ENCODE measurements at regions not wholly inside any gene's neighbourhood (a gene's known extent, or its start where the extent isn't known, plus 50 kb on each side); places are given as distances from the start of the nearest gene placed in this dataset.
"Not testable (repeated sequence)": the region's sequence is repeated elsewhere in the genome, so short reads cannot be mapped to it uniquely, and the experiment has no call there.

DNA sequence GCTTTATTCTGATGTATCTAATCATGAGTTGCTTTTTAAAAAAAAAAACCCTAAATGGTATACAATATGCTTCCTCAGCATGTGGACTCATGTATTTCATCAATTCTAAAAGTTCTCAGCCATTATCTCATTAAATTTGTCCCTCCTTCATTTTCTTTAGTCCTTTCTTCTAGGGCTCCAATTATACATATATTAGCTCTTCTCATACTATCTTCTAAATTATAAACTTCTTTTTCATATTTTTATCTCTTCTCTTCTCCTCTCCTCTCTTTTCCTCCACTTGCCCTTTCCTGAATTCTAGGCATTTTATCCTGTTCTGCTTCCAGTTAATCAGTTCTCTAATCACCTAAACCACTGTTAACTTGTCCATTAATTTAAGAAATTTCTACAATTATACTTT, 55.0 kb upstream of the IL33 start:
- no peak for DNase-seq

DNA sequence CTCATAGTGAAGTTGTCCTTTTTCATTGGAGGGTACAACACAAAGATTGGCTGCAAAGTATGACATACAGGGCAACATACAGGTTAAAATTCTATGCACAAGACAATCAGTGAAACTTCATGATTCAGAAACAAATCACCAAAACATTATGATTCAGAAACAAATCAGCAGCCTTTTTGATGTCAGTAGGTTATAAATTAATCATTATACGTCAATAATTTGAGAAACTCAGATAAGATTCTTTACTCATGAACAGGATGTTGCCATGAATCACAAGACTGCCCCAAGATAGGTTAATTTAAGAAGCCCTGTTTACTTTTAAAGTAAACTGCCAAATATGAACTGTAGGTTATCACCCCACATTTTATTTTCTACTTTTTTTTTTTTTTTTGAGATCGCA, 62.2 kb upstream of the IL33 start:
- DNase-seq = no peak

DNA sequence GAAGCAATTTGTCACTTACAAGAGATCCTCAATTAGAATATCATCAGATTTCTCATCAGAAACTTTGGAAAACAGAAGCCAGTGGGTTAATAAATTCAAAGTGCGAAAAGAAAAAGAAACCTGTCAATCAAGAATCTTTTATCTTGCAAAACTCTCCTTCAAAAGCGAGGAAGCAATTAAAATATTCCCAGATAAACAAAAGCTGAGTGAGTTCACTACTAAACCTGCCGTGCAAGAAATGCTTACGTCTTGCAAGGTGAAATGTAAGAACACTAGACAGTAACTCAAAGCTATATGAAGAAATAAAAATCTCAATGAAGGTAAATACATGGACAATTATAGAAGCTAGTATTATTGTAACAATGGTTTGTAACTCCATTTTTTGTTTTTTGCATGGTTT, 62.8 kb upstream of the IL33 start:
- DNase-seq = no peak

DNA sequence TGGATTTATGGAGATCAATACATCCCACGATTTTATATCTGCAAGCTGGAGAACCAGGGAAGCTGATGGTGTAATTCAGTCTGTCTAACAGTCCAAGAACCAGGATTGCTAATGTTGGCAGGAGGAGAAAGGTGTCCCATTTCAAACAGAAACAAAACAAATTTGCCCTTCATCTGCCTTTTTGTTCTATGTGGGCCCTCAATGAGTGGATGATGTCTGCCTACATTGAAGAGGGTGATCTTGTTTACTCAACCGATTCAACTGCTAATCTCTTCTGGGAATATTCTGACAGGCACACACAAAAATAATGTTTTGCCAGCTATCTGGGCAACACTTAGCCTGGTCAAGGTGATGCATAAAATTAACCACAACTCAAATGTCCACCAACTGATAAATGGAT, 65.1 kb upstream of the IL33 start:
- no peak for DNase-seq

DNA sequence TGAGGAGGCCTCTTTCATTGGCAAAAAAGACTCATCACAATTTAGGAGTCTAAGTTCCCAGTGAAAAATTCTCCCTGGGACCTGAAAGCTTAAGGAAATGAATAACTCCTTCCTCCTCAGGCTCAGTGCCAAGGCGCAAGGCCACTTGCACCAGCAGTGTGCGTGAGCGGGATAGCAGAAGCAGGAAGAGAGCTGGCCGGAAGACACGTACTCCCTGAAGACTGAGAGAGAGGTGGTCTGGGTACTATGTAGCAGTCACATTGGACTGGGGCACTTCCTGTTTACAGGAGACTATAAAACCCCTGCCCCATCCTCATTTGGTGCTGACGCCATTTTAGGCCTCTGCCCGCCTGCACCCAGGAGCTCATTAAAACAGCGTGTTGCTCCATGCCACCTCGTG, 66.3 kb upstream of the IL33 start:
- no peak for DNase-seq

DNA sequence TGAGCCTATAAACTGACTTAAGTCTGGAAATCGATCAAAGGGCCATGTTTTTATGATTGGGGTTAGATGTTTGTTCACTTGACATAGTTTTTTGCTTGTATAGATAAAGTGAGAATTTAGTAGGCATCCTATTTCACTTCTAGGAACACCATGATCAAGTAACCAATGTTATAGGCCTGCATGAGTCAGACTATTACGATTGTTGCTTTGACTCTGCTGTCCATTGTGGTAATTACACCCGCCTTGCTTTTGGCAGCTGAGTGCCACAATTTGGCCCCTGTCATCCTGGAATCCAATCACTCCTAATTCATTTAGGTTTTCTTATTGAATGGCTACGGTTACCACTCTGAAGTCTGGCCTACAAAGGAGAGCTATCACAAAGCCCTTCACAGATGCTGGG, 67.8 kb upstream of the IL33 start:
- no peak for DNase-seq

DNA sequence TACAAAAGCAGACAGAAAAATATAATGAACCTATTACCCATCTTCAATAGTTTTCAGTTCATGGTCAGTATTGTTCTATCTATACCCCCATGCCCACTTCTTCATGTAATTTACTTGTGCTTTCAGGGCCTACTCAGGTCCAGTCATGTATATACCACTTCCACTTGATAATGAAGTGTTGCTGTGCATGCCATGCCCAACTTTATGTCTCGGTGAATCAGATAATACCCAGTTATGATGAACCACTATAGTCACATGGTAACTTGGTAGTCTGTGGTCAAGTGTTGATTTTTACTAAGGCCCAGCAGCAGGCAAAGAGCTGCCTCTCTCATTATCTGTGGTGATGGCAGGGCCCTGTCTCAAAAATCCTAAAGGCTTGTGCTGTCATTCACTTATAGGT, 70.7 kb upstream of the IL33 start:
- no peak for DNase-seq

DNA sequence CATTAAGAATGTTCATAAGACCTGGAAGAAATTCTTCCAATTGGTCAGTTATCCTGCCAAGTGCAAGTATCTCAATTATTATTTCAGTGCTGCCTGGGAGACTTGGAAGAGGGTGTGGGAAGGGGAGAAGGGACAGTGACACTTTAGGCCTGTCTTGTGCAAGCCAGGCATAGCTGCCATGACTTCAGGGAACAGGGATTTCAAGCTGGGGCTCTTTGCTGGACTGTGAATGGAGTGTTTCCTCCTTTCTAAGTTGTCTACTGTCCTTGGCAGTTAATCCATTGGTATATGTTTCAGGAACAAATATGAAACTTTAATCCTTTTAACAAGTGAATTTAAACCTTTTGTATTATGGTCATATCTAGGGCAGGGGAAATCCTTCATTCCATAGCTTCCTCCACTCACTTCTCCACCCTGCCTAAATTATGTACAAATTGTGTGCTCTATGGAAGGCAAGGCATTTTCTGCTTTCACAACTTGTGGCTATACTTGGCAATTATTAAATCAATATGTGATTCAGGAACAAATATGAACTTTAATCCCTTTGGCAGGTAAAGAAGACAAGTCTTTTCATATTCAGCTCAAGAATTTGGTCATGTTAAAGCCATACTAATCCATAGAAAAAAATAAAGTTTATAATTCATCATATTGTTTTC, 72.7 kb upstream of the IL33 start:
- no peak for DNase-seq

DNA sequence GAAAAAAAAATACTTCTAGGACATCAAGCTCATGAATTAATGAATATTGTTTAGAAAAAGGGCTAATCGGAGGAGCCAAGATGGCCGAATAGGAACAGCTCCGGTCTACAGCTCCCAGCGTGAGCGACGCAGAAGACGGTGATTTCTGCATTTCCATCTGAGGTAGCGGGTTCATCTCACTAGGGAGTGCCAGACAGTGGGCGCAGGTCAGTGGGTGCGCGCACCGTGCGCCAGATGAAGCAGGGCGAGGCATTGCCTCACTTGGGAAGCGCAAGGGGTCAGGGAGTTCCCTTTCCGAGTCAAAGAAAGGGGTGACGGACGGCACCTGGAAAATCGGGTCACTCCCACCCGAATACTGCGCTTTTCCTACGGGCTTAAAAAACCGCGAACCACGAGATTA, 79.8 kb upstream of the IL33 start:
- not testable (repeated sequence) for DNase-seq

DNA sequence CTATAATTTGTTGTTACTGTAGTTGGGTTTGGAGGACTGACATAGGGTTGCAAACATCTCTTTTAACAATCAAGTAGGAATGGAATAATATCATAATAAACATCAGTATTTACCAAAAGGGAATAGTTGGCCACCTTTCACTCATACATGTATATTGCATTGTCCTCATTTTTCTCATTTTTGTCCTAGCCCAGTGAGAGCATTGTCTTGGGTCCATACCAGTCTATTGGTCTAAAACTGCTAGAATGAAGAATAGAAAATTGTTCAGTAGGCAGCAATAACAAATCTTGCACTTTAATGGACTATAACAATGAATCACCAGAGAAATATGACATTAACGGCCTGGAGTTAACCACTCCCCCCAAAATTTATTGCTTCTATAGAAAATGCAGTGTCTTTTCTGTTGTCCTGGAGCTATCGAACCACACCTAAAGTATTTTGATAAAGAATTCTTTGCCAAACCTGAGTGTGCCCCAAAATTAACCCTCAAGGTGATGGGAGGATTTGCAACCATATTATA, 80.9 kb upstream of the IL33 start:
- DNase-seq = no peak

DNA sequence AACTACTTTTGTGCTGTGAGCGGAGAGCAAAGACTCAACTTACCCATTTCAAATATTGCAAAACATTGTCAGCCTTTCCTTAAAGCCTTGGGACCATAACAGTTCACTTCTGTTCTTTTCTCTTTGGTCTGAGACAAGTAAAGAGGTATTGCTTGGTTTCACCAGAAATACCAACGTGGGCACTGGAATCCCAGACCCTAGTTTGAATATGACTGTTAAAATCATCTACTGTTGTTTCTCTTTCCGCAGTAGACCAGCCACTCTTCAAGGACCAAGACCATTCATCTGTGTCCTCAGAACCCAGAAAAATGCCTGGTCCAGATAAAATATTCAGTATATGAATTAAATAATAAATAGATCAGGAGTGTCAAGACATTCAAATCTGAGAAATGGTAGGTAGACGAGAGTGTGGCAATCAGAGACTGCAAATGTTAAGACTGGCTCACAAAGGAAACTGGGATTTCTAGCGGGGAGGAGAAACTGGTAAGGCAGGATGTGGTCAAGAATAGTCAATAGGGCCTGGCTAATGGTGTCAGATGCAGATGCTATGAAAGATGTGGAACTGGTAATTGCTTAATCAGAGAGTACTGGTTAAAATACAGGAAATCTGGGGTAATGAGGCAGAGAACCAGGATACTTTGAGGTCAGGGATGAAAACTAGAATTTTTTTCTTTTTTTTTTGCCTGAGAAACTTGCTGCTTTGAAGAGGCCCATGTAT, 82.1 kb upstream of the IL33 start:
- DNase-seq = no peak

DNA sequence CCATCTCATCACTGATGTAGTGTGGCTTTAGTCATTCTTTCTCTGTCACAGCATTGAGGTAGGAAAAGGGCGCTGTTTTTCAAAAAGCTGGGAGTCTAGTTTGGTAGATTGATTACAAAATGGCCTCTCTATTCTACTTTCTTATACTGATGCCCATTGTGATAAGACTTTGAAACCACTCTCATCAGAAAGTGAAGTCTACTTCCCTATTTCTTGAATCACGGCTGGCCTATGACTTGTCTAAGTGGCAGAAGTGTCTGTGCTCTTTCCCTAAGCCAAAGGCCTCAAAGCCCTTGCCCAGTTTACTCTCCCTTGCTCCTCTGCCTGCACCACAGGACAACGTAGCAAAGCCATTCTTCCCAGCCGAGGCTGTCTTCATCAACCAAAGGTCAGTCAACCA, 83.0 kb upstream of the IL33 start:
- no peak for DNase-seq

DNA sequence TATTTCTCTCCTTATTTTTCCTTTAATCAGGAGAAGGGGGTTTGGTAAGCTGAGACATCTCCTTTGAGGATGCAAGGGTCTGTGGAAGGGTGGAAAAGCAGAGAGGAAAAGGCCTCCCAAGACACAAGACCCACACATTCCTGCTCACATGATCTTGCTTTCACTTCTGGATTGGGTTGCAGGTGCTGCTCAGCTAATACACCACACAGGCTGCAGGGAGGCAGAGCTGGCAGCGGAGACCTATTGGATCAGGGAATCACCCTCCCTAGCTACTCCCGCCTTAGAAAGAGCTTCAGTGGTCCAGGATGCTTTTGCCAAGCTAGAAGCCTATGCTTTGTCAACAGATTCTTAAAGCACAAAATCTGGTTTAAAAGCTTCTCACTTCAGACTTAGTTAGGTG, 87.6 kb upstream of the IL33 start:
- no peak for DNase-seq

DNA sequence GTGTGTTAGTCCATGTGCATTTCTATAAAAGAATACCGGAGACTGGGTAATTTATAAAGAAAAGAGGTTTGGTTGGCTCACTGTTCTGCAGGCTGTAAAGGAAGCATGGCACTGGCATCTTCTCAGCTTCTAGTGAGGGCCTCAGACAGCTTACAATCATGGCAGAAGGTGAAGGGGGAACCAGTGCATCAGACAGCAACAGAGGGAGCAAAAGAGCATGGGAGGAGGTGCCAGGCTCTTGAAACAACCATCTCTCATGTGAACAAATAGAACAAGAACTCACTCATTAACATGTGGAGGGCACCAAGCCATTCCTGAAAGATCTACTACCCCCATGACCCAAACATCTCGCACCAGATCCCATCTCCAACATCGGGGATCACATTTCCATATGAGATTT, 89.2 kb upstream of the IL33 start:
- no peak for DNase-seq

DNA sequence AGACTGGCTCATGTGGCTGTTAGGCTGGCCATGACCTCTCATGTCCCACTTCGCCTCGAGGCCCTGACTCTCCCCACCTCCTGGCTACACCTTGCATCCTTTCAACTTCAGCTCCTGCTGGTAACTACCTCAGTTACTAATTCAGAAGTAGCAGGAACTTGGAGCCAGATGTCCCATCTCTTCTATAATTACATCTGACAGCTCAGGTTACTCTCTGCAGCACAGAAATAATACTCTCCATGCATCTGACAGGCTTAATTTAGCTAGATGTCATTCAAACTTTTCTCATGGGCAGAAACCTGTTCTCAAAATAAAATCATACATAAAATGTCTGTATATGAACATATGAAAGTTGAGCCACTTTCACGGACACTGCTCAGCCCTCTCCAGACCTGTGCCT, 92.2 kb upstream of the IL33 start:
- no peak for DNase-seq

DNA sequence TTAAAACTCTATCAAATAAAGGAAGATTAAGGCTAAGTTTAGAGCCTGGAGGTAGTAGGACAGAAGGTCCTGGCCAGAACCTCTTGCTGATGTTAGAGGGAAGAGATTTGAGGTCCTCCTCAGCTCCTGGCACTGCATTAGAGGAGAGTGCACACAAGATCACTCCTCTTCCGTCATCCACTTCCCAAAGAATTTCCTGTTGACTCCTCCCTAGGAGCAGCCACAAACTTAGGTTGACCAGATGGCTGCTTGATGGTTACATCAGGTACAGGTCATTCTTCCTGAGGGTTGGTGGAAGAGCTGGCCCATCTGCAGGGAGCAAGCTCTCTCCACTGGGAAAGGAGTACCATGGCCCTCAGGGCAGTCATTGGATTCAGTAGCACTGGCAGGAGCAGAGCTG, 93.9 kb upstream of the IL33 start:
- DNase-seq = no peak

DNA sequence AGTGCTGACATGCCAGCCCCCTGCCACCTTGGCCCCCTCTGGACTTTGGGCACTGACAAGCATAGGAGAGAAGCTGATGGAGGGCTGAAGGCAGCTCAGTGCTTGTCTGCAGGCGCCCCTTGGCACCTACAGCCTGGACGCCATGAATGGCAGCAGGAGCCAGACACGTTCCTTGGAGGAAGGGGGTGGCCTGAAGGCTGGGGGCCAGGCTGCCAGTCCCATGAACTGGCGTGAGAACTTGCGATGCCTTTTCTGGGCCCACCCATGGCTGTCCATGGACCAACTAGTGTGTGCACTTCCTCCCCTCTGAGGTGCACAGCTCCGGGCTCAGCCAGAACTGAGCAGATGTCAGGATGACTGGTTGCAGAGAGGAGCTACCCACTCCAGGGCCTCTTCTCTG, 99.0 kb upstream of the RANBP6 start:
- DNase-seq = no peak

DNA sequence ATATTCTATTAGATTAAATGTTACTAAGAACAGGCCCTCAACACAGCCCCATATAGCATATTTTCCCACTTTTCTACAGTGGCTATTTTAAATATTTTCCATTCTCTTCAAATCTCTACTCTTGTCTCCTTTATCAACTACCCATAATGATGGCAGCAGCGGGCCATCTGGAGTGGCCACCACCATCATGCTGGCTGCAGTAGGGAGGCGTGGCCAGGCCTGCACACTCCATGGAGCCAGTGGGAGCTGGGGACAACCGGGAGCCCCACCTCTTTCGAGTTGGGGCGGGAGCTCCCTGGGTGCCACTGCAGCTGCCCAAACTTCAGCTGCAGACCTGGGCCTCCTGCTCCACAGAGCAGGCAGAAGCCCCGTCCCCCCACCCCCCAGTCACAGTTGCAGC, 98.4 kb upstream of the RANBP6 start:
- DNase-seq = no peak

DNA sequence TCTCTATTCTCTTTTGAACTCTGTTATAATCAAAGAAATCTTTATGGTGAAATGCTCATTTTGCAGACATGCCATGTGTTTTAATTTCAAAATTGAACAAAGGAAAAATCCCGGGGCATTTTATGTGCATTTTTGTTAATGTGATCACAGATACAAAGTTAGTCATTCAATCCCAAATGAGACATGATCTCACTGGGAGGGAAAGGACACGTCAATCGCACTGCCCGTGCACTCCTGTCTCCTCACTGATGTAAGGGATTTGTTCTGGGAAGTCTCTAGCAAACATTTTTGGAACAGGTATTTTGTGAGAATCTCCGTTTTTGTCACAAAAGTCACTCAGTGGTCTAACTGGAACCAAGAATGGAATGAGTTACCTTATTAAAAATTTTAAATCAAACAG, 97.9 kb upstream of the RANBP6 start:
- no peak for DNase-seq

DNA sequence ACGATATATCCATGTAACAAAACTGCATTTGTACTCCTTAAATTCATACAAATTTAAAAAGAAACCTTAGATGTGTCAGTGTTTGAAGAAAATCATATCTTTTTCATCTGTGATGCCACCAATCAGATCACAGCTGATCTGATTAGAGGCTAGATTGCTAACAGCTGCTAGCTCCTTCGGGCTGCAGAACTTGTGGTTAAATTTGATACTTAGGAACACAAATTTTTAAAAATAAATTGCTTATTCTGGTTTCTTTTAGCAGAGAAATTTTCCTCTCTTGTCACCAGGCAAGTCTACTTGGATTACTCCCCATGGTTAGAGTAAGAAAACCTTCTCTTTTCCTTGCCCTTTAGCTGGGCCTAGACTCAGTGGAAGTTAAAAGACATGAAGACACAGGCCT, 94.6 kb upstream of the RANBP6 start:
- DNase-seq = no peak

DNA sequence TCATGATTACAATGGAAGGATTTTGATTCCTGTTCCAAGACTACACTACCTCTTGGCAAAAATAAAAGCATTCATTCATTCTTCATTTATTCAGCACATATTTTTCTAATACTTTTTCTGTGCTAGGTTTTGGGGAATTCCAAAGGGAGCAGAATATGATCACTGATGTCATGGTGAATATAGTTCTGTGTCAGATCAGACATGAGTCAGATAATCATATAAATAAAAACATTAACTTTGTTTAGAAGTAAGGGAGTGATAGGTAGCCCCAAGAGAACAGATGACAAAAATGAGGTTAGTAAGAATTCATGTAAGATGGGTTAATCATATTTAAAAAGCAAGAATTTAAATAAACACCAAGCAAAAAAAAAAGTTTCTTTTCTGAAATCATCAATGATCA, 94.1 kb upstream of the RANBP6 start:
- no peak for DNase-seq

DNA sequence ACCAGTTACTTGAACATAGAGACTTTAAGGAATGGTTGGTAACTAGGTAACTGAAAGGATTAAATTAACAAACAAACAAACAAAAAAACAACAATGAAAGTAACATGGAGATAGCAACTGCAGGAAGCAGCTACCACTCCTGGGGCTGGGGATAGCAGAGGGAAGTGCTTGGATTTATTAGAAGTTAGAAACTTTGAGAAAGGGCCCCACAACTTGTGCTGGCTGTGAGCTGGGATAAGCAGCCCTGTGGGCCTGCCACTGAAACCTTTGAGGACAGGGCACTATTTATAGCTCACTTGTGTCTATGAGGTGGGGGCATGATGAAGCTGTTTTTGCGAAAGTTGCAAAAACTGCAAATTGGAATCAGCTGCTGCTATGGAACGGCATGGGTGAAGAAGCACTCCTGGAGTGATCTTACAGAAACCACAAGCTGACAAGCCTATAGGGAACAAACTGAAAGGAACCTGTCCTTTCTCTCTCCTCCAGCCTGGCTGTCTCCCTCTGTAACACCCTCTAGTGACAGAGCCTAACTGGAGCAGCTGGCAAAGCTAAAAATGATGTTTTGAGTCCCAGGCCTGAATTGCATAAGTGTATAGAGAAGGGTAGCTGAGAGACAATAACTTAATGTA, 91.4 kb upstream of the RANBP6 start:
- no peak for DNase-seq

DNA sequence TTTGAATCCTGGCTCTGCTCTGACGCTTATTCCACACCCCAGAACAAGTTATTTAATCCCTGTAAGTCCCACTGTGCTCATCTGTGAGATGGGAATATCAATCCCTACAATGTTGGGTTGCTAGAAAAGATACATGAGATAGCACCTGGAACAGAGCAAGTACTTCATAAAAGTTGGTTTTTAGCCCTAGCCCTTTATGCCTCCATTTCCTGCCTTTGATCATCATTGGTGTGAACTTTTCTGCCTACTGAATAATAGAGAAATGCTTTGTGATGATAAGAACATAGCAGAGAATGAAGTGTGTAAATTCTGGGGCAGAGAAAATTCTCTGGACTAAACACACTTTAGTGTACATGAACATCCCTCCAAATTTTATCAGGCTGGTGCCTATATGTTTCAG, 90.3 kb upstream of the RANBP6 start:
- no peak for DNase-seq

DNA sequence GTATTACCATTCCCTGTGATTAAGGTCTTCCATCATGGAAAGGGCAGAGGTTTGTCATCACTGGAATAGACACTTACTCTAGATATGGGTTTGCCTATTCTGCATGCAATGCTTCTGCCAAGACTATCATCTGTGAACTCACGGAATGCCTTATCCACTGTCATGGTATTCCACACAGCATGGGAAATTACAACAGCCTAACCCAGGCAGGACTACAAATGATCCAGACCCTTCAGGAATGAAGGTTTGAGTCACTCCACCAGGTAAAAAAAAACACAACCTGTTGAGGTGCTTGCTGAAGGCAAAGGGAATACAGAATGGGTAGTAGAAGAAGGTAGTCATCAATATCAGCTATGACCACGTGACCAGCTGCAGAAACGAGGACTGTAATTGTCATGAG, 89.0 kb upstream of the RANBP6 start:
- not testable (repeated sequence) for DNase-seq

DNA sequence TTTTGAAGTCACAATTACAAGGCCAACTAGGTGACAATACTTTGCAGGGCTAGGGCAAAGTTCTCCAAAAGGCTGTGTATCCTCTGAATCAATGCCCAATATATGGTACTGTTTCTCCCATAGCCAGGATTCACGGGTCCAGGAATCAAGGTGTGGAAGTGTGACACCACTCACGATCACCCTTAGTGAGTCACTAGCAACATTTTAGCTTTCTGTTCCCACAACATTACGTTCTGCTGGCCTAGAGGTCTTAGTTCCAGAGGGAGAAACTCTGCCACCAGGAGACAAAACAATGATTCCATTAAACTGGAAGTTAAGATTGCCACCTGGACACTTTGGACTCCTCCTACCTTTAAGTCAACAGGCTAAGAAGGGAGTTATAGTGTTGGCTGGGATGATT, 88.5 kb upstream of the RANBP6 start:
- DNase-seq = not testable (repeated sequence)

Measured in activated effector memory CD4-positive, alpha-beta T cell treated with anti-CD3 and anti-CD28 coated beads, Interleukin-2, amount 50 U/mL, for 16 hours (primary cell).